Colonic mucosa (tissue), 4 donors: ENCODE measurements at regions not wholly inside any gene's neighbourhood (a gene's known extent, or its start where the extent isn't known, plus 50 kb on each side); places are given as distances from the start of the nearest gene placed in this dataset.

Experiments used
- DNase-seq: peaks from one replicate; pipeline ENCODE4 v3.0.0-alpha.2; 2020
- H3K27ac ChIP-seq: fragments of 200-600 bp; one replicate; pipeline ENCODE4 v1.8.0; 2021
- H3K27me3 ChIP-seq: fragments of 200-600 bp; one replicate; pipeline ENCODE4 v1.8.0; 2021
- H3K36me3 ChIP-seq: fragments of 200-600 bp; one replicate; pipeline ENCODE4 v1.8.0; 2021
- H3K4me1 ChIP-seq: fragments of 200-600 bp; one replicate; pipeline ENCODE4 v1.8.0; 2021; ENCODE audit warnings: mild to moderate bottlenecking
- H3K4me3 ChIP-seq: fragments of 200-600 bp; one replicate; pipeline ENCODE4 v1.8.0; 2021
- H3K9ac ChIP-seq, 2 donors: one replicate each; pipeline ENCODE4 v1.7.0; 2013; ENCODE audit warnings: control low read depth in 2 of 2, low read depth in 2 of 2, low read length in 2 of 2
- H3K9me3 ChIP-seq: fragments of 200-600 bp; one replicate; pipeline ENCODE4 v1.8.0; 2021
- CTCF ChIP-seq: fragments of 200-600 bp; IDR thresholded peaks from one replicate; pipeline ENCODE4 v1.8.0; 2022; ENCODE audit warnings: antibody characterized with exemption, mild to moderate bottlenecking
- intact Hi-C: fragments of 100-400 bp; cut with DNase I; formaldehyde crosslinking; loops from one replicate; pipeline ENCODE4 v1.14.1; 2022
- donor health status: healthy.
- donor health status: DM: no; HTN: no; CAD: no.
- donor health status: DM: no; HTN: no; CAD: no.

GRCh38 chr5:176172246-176172645, 66.0 kb upstream of the SIMC1 start:
- no peaks in the 10 kb centered on the region for H3K36me3 ChIP-seq
- DNase-seq: no peak

GRCh38 chr5:176173647-176174046, 64.6 kb upstream of the SIMC1 start:
- Histone ChIP-seq H3K27ac (no peak overlapping the region), H3K4me3 (no peak overlapping the region), H3K4me1 (no peaks in the 10 kb centered on the region), H3K9me3 (no peaks in the 10 kb centered on the region), H3K27me3 (no peaks in the 10 kb centered on the region), H3K9ac (no peak overlapping the region), H3K36me3 (no peaks in the 10 kb centered on the region)
- TF ChIP-seq CTCF: no peak
- intact Hi-C loops: no loop called here
- no peak for DNase-seq

More at GRCh38 chr5:176172246-176172645, 66.0 kb upstream of the SIMC1 start:
- no peak for TF ChIP-seq CTCF
- H3K9me3 ChIP-seq: no peaks in the 10 kb centered on the region
- no peak overlapping the region for H3K4me3 ChIP-seq
- no peak overlapping the region for H3K27ac ChIP-seq
- no peaks in the 10 kb centered on the region for H3K27me3 ChIP-seq
- intact Hi-C loops: no loop called here
- H3K4me1 ChIP-seq: no peaks in the 10 kb centered on the region
- H3K9ac ChIP-seq: no peak overlapping the region

- intact Hi-C loops: no loop called here
- Histone ChIP-seq H3K9me3 (no peaks in the 10 kb centered on the region), H3K4me1 (no peaks in the 10 kb centered on the region), H3K36me3 (no peaks in the 10 kb centered on the region), H3K4me3 (no peak overlapping the region), H3K27me3 (no peaks in the 10 kb centered on the region), H3K9ac (no peak overlapping the region), H3K27ac (no peak overlapping the region)
- DNase-seq: no peak
- TF ChIP-seq CTCF: no peak
These were observed 63.7 kb upstream of the SIMC1 start for GRCh38 chr5:176174345-176175025.

GRCh38 chr5:176175101-176175852, 62.9 kb upstream of the SIMC1 start:
- no peaks in the 10 kb centered on the region for H3K36me3 ChIP-seq
- no peaks in the 10 kb centered on the region for H3K27me3 ChIP-seq
- intact Hi-C loops: no loop called here
- H3K4me1 ChIP-seq: no peaks in the 10 kb centered on the region
- TF ChIP-seq CTCF: no peak
- no peaks in the 10 kb centered on the region for H3K9me3 ChIP-seq
- DNase-seq: no peak
- H3K27ac ChIP-seq: no peak overlapping the region
- H3K4me3 ChIP-seq: no peak overlapping the region
- H3K9ac ChIP-seq: no peak overlapping the region

DNA sequence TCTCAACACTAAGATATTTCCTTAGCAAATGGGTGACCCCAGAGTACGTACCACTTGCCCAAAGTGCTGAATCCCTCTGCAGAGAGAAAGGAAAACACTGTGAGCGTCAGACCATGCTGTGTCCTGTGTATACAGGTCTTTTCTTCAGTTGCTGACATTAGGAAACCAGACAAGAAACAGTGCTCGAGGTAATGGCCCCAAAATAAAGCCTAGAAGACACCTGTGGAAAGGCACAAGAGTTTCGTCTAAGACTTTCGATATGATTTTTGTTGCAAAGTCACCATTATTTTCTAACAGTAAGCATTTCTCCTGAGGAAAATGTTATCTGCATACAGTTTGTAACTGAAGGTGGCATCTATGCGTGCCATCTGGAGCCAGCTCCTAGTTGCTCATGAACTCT, 62.0 kb upstream of the SIMC1 start:
- no peak overlapping the region for H3K27ac ChIP-seq
- no peaks in the 10 kb centered on the region for H3K27me3 ChIP-seq
- TF ChIP-seq CTCF: no peak
- no peaks in the 10 kb centered on the region for H3K9me3 ChIP-seq
- intact Hi-C loops: no loop called here
- H3K36me3 ChIP-seq: no peaks in the 10 kb centered on the region
- no peak for DNase-seq
- no peaks in the 10 kb centered on the region for H3K4me1 ChIP-seq
- H3K4me3 ChIP-seq: no peak overlapping the region
- no peak overlapping the region for H3K9ac ChIP-seq
